H1 (cell line): ENCODE measurements at regions not wholly inside any gene's neighbourhood (a gene's known extent, or its start where the extent isn't known, plus 50 kb on each side); places are given as distances from the start of the nearest gene placed in this dataset.

Experiments used
- CTCF ChIA-PET: fragments of 300-600 bp; sonication (Branson Sonifier 250); formaldehyde crosslinking; loops from one replicate; lab custom pipeline; 2021; ENCODE audit not compliant: partially characterized antibody; lab: Charles Lee
- POLR2A ChIA-PET: fragments of 300-600 bp; sonication (Branson Sonifier 250); formaldehyde crosslinking; loops from one replicate; lab custom pipeline; 2021; ENCODE audit warnings: inconsistent platforms; ENCODE audit not compliant: partially characterized antibody; lab: Charles Lee
- DNase-seq, 2 experiments: peaks; one replicate each; pipeline versions ENCODE4 v3.0.0 to v3.0.0-alpha.2; 2010 to 2022; ENCODE audit warnings: low spot score in 2 of 2, low read depth in 1 of 2, mixed read lengths in 1 of 2
- FAIRE-seq: peaks from 2 replicates; lab custom pipeline; 2011; peaks lifted over from hg19 to GRCh38; lab: Jason Lieb, UNC
- H2AFZ ChIP-seq: 2 replicates; pipeline ENCODE4 v1.8.1; 2012; ENCODE audit warnings: low read length, inconsistent platforms
- H2AK5ac ChIP-seq: 2 replicates; pipeline ENCODE4 v1.6.1; 2013; ENCODE audit warnings: low read depth, low read length
- H2BK120ac ChIP-seq: replicated peaks from 2 replicates; pipeline ENCODE3; 2013; ENCODE audit warnings: low read depth, low read length, inconsistent platforms
- H2BK12ac ChIP-seq: 2 replicates; pipeline ENCODE4 v1.6.1; 2013; ENCODE audit warnings: low read depth, low read length
- H2BK15ac ChIP-seq: 2 replicates; pipeline ENCODE4 v1.6.1; 2013; ENCODE audit warnings: low read length
- H2BK20ac ChIP-seq: 2 replicates; pipeline ENCODE4 v1.6.1; 2013; ENCODE audit warnings: low read length
- H2BK5ac ChIP-seq: 2 replicates; pipeline ENCODE4 v1.6.1; 2013; ENCODE audit warnings: low read depth, low read length
- H3K14ac ChIP-seq: 2 replicates; pipeline ENCODE4 v1.6.1; 2013; ENCODE audit warnings: inconsistent platforms; ENCODE audit not compliant: insufficient read length
- H3K18ac ChIP-seq: 2 replicates; pipeline ENCODE4 v1.6.1; 2013; ENCODE audit warnings: low read length; ENCODE audit errors: extremely low read depth
- H3K23ac ChIP-seq: 2 replicates; pipeline ENCODE4 v1.6.1; 2013; ENCODE audit warnings: inconsistent platforms; ENCODE audit not compliant: insufficient read length
- H3K23me2 ChIP-seq: 2 replicates; pipeline ENCODE4 v1.6.1; 2013; ENCODE audit warnings: low read depth, low read length
- H3K27ac ChIP-seq: 2 replicates; pipeline ENCODE4 v1.6.1; 2011; ENCODE audit warnings: low read depth, low read length, inconsistent platforms
- H3K27me3 ChIP-seq, 4 experiments: replicated peaks in 1 of 4; 1 replicate in 1 of 4; 2 replicates in 3 of 4; pipeline versions ENCODE4 v1.6.1 to v1.8.1; 2011 to 2013; ENCODE audit warnings: low read length in 3 of 4, mild to moderate bottlenecking in 3 of 4, inconsistent platforms in 2 of 4, mixed read lengths in 2 of 4, moderate library complexity in 1 of 4; ENCODE audit not compliant: control insufficient read depth in 3 of 4, insufficient read depth in 3 of 4; ENCODE audit errors: extremely low read depth in 1 of 4
- H3K36me3 ChIP-seq, 4 experiments: 2 replicates each; pipeline versions ENCODE4 v1.6.1 to v1.8.1; 2011 to 2013; ENCODE audit warnings: mild to moderate bottlenecking in 4 of 4, low read length in 3 of 4, moderate library complexity in 2 of 4, control low read depth in 1 of 4, inconsistent platforms in 1 of 4; ENCODE audit not compliant: insufficient read depth in 4 of 4, control insufficient read depth in 2 of 4
- H3K4ac ChIP-seq: replicated peaks from 2 replicates; pipeline ENCODE3; 2013; ENCODE audit warnings: low read length, low read depth, mixed read lengths, inconsistent platforms; ENCODE audit not compliant: insufficient read length
- H3K4me1 ChIP-seq, 4 experiments: replicated peaks in 1 of 4; 1 replicate in 1 of 4; 2 replicates in 3 of 4; pipeline versions ENCODE4 v1.6.1 to v1.8.1; 2011 to 2013; ENCODE audit warnings: low read length in 3 of 4, inconsistent platforms in 2 of 4, mixed read lengths in 1 of 4; ENCODE audit not compliant: insufficient read depth in 4 of 4, control insufficient read depth in 3 of 4
- H3K4me2 ChIP-seq, 2 experiments: 2 replicates each; pipeline versions ENCODE4 v1.6.1 to v1.8.1; 2011 to 2013; ENCODE audit warnings: low read depth in 2 of 2, low read length in 2 of 2, control low read depth in 1 of 2, inconsistent platforms in 1 of 2, mild to moderate bottlenecking in 1 of 2; ENCODE audit not compliant: insufficient read depth in 1 of 2
- H3K4me3 ChIP-seq, 4 experiments: fragments of 200-600, 300-600 bp in 1 of 4; sonication (generic), shearing (Covaris generic), sonication (Bioruptor Twin) in 1 of 4; 2 replicates each; pipeline versions ENCODE4 v1.5.1 to v1.8.1; 2011 to 2016; ENCODE audit warnings: low read length in 4 of 4, low read depth in 3 of 4, control low read depth in 2 of 4, inconsistent platforms in 2 of 4, mild to moderate bottlenecking in 2 of 4, mixed read lengths in 1 of 4, moderate library complexity in 1 of 4; ENCODE audit not compliant: insufficient read depth in 2 of 4; ENCODE audit errors: extremely low read depth in 1 of 4
- H3K56ac ChIP-seq: replicated peaks from 2 replicates; pipeline ENCODE3; 2013; ENCODE audit warnings: low read depth, mild to moderate bottlenecking, mixed read lengths, low read length, inconsistent platforms; ENCODE audit not compliant: insufficient read length
- H3K79me1 ChIP-seq: 2 replicates; pipeline ENCODE4 v1.6.1; 2013; ENCODE audit warnings: low read depth, low read length, control low read depth
- H3K79me2 ChIP-seq, 2 experiments: 2 replicates each; pipeline versions ENCODE4 v1.6.1 to v1.8.1; 2012 to 2013; ENCODE audit warnings: low read length in 2 of 2, mild to moderate bottlenecking in 2 of 2, inconsistent platforms in 1 of 2; ENCODE audit not compliant: insufficient read depth in 2 of 2, control insufficient read depth in 1 of 2
- H3K9ac ChIP-seq, 4 experiments: replicated peaks in 1 of 4; 1 replicate in 1 of 4; 2 replicates in 3 of 4; pipeline versions ENCODE4 v1.6.1 to v1.8.1; 2011 to 2013; ENCODE audit warnings: low read depth in 3 of 4, low read length in 3 of 4, control low read depth in 2 of 4, mild to moderate bottlenecking in 2 of 4, moderate library complexity in 2 of 4, inconsistent platforms in 1 of 4; ENCODE audit errors: extremely low read depth in 1 of 4
- H3K9me3 ChIP-seq, 2 experiments: 2 replicates each; pipeline versions ENCODE4 v1.6.1 to v1.8.1; 2012 to 2013; ENCODE audit warnings: mild to moderate bottlenecking in 2 of 2, moderate library complexity in 2 of 2, control low read depth in 1 of 2, inconsistent platforms in 1 of 2, low read depth in 1 of 2, low read length in 1 of 2, mixed read lengths in 1 of 2; ENCODE audit not compliant: insufficient read depth in 2 of 2
- H4K20me1 ChIP-seq, 2 experiments: replicated peaks in 1 of 2; 2 replicates each; pipeline versions ENCODE3 to v1.8.1; 2011 to 2013; ENCODE audit warnings: inconsistent platforms in 2 of 2, low read length in 2 of 2, mild to moderate bottlenecking in 1 of 2; ENCODE audit not compliant: insufficient read depth in 2 of 2, control insufficient read depth in 1 of 2
- H4K5ac ChIP-seq: 2 replicates; pipeline ENCODE4 v1.6.1; 2013; ENCODE audit warnings: low read length, low read depth, mixed read lengths, inconsistent platforms; ENCODE audit not compliant: insufficient read length
- H4K8ac ChIP-seq: 2 replicates; pipeline ENCODE4 v1.8.0; 2013; ENCODE audit warnings: mild to moderate bottlenecking, moderate library complexity, low read length, inconsistent platforms; ENCODE audit not compliant: insufficient read depth; ENCODE audit errors: extremely low read depth
- H4K91ac ChIP-seq: replicated peaks from 2 replicates; pipeline ENCODE3; 2013; ENCODE audit warnings: low read length, mixed read lengths, inconsistent platforms; ENCODE audit not compliant: insufficient read length
- BACH1 ChIP-seq: IDR thresholded peaks from 2 replicates; pipeline ENCODE4 v1.6.1; 2012; ENCODE audit warnings: low read length, improper control_type of control experiment
- BCL11A ChIP-seq, 2 experiments: IDR thresholded peaks; one replicate each; pipeline ENCODE4 v1.6.1; 2011; ENCODE audit warnings: low read depth in 2 of 2, low read length in 2 of 2, mild to moderate bottlenecking in 2 of 2
- CHD1 ChIP-seq: IDR thresholded peaks from 2 replicates; pipeline ENCODE4 v1.6.1; 2012; ENCODE audit warnings: low read depth, low read length, improper control_type of control experiment
- CREB1 ChIP-seq: IDR thresholded peaks from 2 replicates; pipeline ENCODE4 v1.6.1; 2012; ENCODE audit warnings: inconsistent platforms
- EZH2 ChIP-seq: fragments of 200-600 bp; sonication (generic); IDR thresholded peaks from 2 replicates; pipeline ENCODE4 v1.7.1; 2012; ENCODE audit warnings: low read depth, mild to moderate bottlenecking, moderate library complexity, low read length, inconsistent platforms; ENCODE audit not compliant: severe bottlenecking
- KDM4A ChIP-seq: IDR thresholded peaks from one replicate; pipeline ENCODE4 v1.7.1; 2012; ENCODE audit warnings: low read depth, mild to moderate bottlenecking, moderate library complexity, low read length, inconsistent platforms; ENCODE audit not compliant: severe bottlenecking
- MAFK ChIP-seq: IDR thresholded peaks from 2 replicates; pipeline ENCODE4 v1.6.1; 2012; ENCODE audit warnings: low read depth, mild to moderate bottlenecking, improper control_type of control experiment, low read length
- NRF1 ChIP-seq: IDR thresholded peaks from 2 replicates; pipeline ENCODE4 v1.6.1; 2011; ENCODE audit warnings: mild to moderate bottlenecking, low read depth, low read length, improper control_type of control experiment
- RXRA ChIP-seq: IDR thresholded peaks from 2 replicates; pipeline ENCODE4 v1.6.1; 2011; ENCODE audit warnings: low read depth, mild to moderate bottlenecking, low read length, moderate library complexity; ENCODE audit not compliant: insufficient read depth
- SIN3A ChIP-seq, 2 experiments: IDR thresholded peaks in 1 of 2; conservative IDR thresholded peaks in 1 of 2; 2 replicates each; pipeline ENCODE4 v1.6.1; 2011 to 2012; ENCODE audit warnings: low read length in 2 of 2, improper control_type of control experiment in 1 of 2, low read depth in 1 of 2, mild to moderate bottlenecking in 1 of 2
- SP2 ChIP-seq: IDR thresholded peaks from 2 replicates; pipeline ENCODE4 v1.6.1; 2012; ENCODE audit warnings: mild to moderate bottlenecking, low read length, inconsistent platforms
- SP4 ChIP-seq: IDR thresholded peaks from 2 replicates; pipeline ENCODE4 v1.6.1; 2012; ENCODE audit warnings: low read length, inconsistent platforms
- SRF ChIP-seq: IDR thresholded peaks from 2 replicates; pipeline ENCODE4 v1.6.1; 2011; ENCODE audit warnings: mild to moderate bottlenecking, low read depth, low read length, moderate library complexity
- TBP ChIP-seq: IDR thresholded peaks from 2 replicates; pipeline ENCODE4 v1.6.1; 2011; ENCODE audit warnings: low read depth, low read length, improper control_type of control experiment
- TF ChIP-seq, protein P1 (sequence below), 3 experiments: IDR thresholded peaks; 1 replicate in 2 of 3; 2 replicates in 1 of 3; pipeline versions ENCODE4 v1.5.1 to v1.6.1; 2011; ENCODE audit warnings: low read length in 3 of 3, mild to moderate bottlenecking in 3 of 3, inconsistent platforms in 2 of 3, low read depth in 1 of 3, moderate library complexity in 1 of 3; ENCODE audit not compliant: insufficient read depth in 1 of 3; ENCODE audit errors: control extremely low read depth in 1 of 3

DNA sequence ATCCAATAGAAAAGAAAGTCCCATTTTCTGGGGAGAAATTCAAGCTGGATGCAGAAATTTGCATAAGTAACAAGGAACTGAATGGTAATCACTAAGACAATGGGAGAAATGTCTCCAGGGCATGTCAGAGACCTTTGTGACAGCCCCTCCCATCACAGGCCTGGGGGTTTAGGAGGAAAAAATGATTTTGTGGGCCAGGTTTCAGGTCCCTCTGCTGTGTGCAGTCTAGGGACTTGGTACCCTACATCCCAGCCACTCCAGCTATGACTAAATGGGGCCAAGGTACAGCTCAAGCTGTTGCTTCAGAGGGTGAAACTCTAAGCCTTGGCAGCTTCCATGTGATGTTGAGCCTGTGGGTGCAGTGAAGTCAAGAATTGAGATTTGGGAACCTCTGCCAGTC lies 695.5 kb upstream of the MIR17HG start:
- H3K23ac ChIP-seq = no peak overlapping the region
- no peaks in the 10 kb centered on the region for H3K79me1 ChIP-seq
- H2BK15ac ChIP-seq = no peak overlapping the region
- H3K27ac ChIP-seq = no peak overlapping the region
- no peak overlapping the region for H2BK5ac ChIP-seq
- H3K14ac ChIP-seq = no peak overlapping the region
- DNase-seq = no peak
- no peak overlapping the region for H3K18ac ChIP-seq
- H3K4me2 ChIP-seq = no peak overlapping the region
- no peak overlapping the region for H2BK20ac ChIP-seq
- no peak overlapping the region for H3K4me3 ChIP-seq
- no peak overlapping the region for H2BK12ac ChIP-seq
- H4K20me1 ChIP-seq = no peaks in the 10 kb centered on the region
- POLR2A ChIA-PET = no interaction called here
- no peaks in the 10 kb centered on the region for H3K23me2 ChIP-seq
- no peak overlapping the region for H3K56ac ChIP-seq
- no peaks in the 10 kb centered on the region for H3K79me2 ChIP-seq
- CTCF ChIA-PET = no interaction called here
- H3K4me1 ChIP-seq = no peaks in the 10 kb centered on the region
- H2BK120ac ChIP-seq = no peak overlapping the region
- H3K36me3 ChIP-seq = peaks cover 0 to 5% (median 0%) of the 10 kb centered on the region in 4 experiments; a peak in 2 of 8 replicates
- H4K8ac ChIP-seq = no peak overlapping the region
- no peak overlapping the region for H2AFZ ChIP-seq
- no peak overlapping the region for H4K5ac ChIP-seq
- no peak for FAIRE-seq
- no peaks in the 10 kb centered on the region for H3K27me3 ChIP-seq
- H3K9ac ChIP-seq = no peak overlapping the region
- H4K91ac ChIP-seq = no peak overlapping the region
- no peak overlapping the region for H2AK5ac ChIP-seq
- peaks cover 19% of the 10 kb centered on the region in 2 experiments for H3K9me3 ChIP-seq
- H3K4ac ChIP-seq = no peak overlapping the region
- no peak for TF ChIP-seq RXRA
- no peak for TF ChIP-seq SRF
- TF ChIP-seq, protein P1, sequence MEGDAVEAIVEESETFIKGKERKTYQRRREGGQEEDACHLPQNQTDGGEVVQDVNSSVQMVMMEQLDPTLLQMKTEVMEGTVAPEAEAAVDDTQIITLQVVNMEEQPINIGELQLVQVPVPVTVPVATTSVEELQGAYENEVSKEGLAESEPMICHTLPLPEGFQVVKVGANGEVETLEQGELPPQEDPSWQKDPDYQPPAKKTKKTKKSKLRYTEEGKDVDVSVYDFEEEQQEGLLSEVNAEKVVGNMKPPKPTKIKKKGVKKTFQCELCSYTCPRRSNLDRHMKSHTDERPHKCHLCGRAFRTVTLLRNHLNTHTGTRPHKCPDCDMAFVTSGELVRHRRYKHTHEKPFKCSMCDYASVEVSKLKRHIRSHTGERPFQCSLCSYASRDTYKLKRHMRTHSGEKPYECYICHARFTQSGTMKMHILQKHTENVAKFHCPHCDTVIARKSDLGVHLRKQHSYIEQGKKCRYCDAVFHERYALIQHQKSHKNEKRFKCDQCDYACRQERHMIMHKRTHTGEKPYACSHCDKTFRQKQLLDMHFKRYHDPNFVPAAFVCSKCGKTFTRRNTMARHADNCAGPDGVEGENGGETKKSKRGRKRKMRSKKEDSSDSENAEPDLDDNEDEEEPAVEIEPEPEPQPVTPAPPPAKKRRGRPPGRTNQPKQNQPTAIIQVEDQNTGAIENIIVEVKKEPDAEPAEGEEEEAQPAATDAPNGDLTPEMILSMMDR (IDR thresholded peaks at IDR 0.05; ENCODE audit: control extremely low read depth in 1 of 3, insufficient read depth in 1 of 3, low read depth in 1 of 3, low read length in 3 of 3) = no peak
- no peak for TF ChIP-seq EZH2
- TF ChIP-seq BCL11A (IDR thresholded peaks at IDR 0.05; ENCODE audit: low read depth in 2 of 2, low read length in 2 of 2) = no peak
- no peak for TF ChIP-seq SIN3A (conservative IDR thresholded peaks at IDR 0.05 in 1 of 2, IDR thresholded peaks at IDR 0.05 in 1 of 2; ENCODE audit: low read depth in 1 of 2, low read length in 2 of 2)
- TF ChIP-seq CREB1 = no peak
- no peak for TF ChIP-seq MAFK
- TF ChIP-seq SP2 = no peak
- no peak for TF ChIP-seq KDM4A
- no peak for TF ChIP-seq CHD1
- no peak for TF ChIP-seq SP4
- no peak for TF ChIP-seq TBP
- no peak for TF ChIP-seq BACH1
- no peak for TF ChIP-seq NRF1
